Endothelial cell of umbilical vein (primary cell): ENCODE measurements at regions not wholly inside any gene's neighbourhood (a gene's known extent, or its start where the extent isn't known, plus 50 kb on each side); places are given as distances from the start of the nearest gene placed in this dataset.

Experiments
- BruUV-seq: library from RNA; stranded (reverse); fragments of 400-500 nt; replicated peaks from 2 replicates; lab custom pipeline; 2021; lab: Mats Ljungman, UMichigan
- CTCF ChIA-PET: fragments of 300-600, 350-600 bp; sonication (Branson Sonifier 250); formaldehyde crosslinking; loops from one replicate; lab custom pipeline; 2021; ENCODE audit warnings: antibody characterized with exemption, inconsistent platforms; lab: Charles Lee
- POLR2A ChIA-PET: fragments of 300-600, 350-600 bp; sonication (Branson Sonifier 250); formaldehyde crosslinking; loops from one replicate; lab custom pipeline; 2021; ENCODE audit warnings: antibody characterized with exemption, inconsistent platforms; lab: Charles Lee
- DNase-seq: peaks from one replicate; pipeline ENCODE4 v3.0.0-alpha.2; 2011; ENCODE audit warnings: low read depth, low spot score
- FAIRE-seq: peaks from 2 replicates; lab custom pipeline; 2011; peaks lifted over from hg19 to GRCh38; lab: Jason Lieb, UNC
- H2AFZ ChIP-seq: 2 replicates; pipeline ENCODE4 v1.6.0; 2012; ENCODE audit warnings: low read depth, low read length, control low read depth, inconsistent platforms
- H3K27ac ChIP-seq: 2 replicates; pipeline ENCODE4 v1.5.1; 2011; ENCODE audit warnings: low read depth, mild to moderate bottlenecking, control low read depth, low read length, moderate library complexity; ENCODE audit not compliant: insufficient read depth
- H3K27me3 ChIP-seq, 2 experiments: 2 replicates each; pipeline versions ENCODE4 v1.6.0 to v1.6.1; 2011; ENCODE audit warnings: low read length in 2 of 2, mixed read lengths in 1 of 2; ENCODE audit not compliant: control insufficient read depth in 2 of 2, insufficient read depth in 2 of 2
- H3K36me3 ChIP-seq, 2 experiments: 2 replicates in 1 of 2; 3 replicates in 1 of 2; pipeline ENCODE4 v1.5.1; 2011; ENCODE audit warnings: low read length in 2 of 2, mild to moderate bottlenecking in 1 of 2, moderate library complexity in 1 of 2; ENCODE audit not compliant: control insufficient read depth in 2 of 2, insufficient read depth in 2 of 2; ENCODE audit errors: extremely low read depth in 1 of 2
- H3K4me1 ChIP-seq: 3 replicates; pipeline ENCODE4 v1.5.1; 2011; ENCODE audit warnings: mild to moderate bottlenecking, low read length; ENCODE audit not compliant: control insufficient read depth, insufficient read depth; ENCODE audit errors: extremely low read depth
- H3K4me2 ChIP-seq: 2 replicates; pipeline ENCODE4 v1.6.1; 2011; ENCODE audit warnings: low read length, control low read depth, mixed read lengths; ENCODE audit not compliant: insufficient read depth
- H3K4me3 ChIP-seq, 3 experiments: fragments of 200-600 bp in 1 of 3; sonication (generic), shearing (Covaris generic) in 1 of 3; replicated peaks in 1 of 3; 2 replicates each; pipeline ENCODE4 v1.5.1; 2011 to 2016; ENCODE audit warnings: control low read depth in 3 of 3, low read length in 3 of 3, mild to moderate bottlenecking in 2 of 3, inconsistent platforms in 1 of 3, low read depth in 1 of 3, moderate library complexity in 1 of 3; ENCODE audit not compliant: insufficient read depth in 1 of 3
- H3K79me2 ChIP-seq: 2 replicates; pipeline ENCODE4 v1.6.0; 2012; ENCODE audit warnings: low read length, inconsistent platforms; ENCODE audit not compliant: control insufficient read depth, insufficient read depth
- H3K9ac ChIP-seq: replicated peaks from 2 replicates; pipeline ENCODE3; 2011; ENCODE audit warnings: low read length, control low read depth; ENCODE audit not compliant: insufficient read depth; ENCODE audit errors: extremely low read depth
- H3K9me1 ChIP-seq: replicated peaks from 3 replicates; pipeline ENCODE4 v1.6.0; 2011; ENCODE audit warnings: mild to moderate bottlenecking, low read length; ENCODE audit not compliant: control insufficient read depth, insufficient read depth; ENCODE audit errors: extremely low read depth
- H3K9me3 ChIP-seq: replicated peaks from 2 replicates; pipeline ENCODE4 v1.5.1; 2012; ENCODE audit warnings: low read length, inconsistent platforms; ENCODE audit not compliant: control insufficient read depth, insufficient read depth
- H4K20me1 ChIP-seq: replicated peaks from 2 replicates; pipeline ENCODE3; 2011; ENCODE audit warnings: mild to moderate bottlenecking, low read length; ENCODE audit not compliant: control insufficient read depth, insufficient read depth; ENCODE audit errors: extremely low read depth
- EZH2 ChIP-seq: IDR thresholded peaks from 2 replicates; pipeline ENCODE4 v1.6.1; 2012; ENCODE audit warnings: borderline replicate concordance, low read depth, mild to moderate bottlenecking, moderate library complexity, low read length, inconsistent platforms; ENCODE audit not compliant: severe bottlenecking
- FOS ChIP-seq: IDR thresholded peaks from 2 replicates; pipeline ENCODE4 v1.6.1; 2011; ENCODE audit warnings: mild to moderate bottlenecking, low read length, moderate library complexity, borderline replicate concordance; ENCODE audit not compliant: insufficient read depth
- GATA2 ChIP-seq: IDR thresholded peaks from 2 replicates; pipeline ENCODE4 v1.7.0; 2011; ENCODE audit warnings: low read depth, mild to moderate bottlenecking, moderate library complexity, mixed read lengths, low read length; ENCODE audit not compliant: insufficient read length, insufficient read depth
- JUN ChIP-seq: IDR thresholded peaks from 2 replicates; pipeline ENCODE4 v1.6.1; 2011; ENCODE audit warnings: borderline replicate concordance, low read depth; ENCODE audit not compliant: insufficient read length, insufficient read depth
- MYC ChIP-seq: IDR thresholded peaks from one replicate; pipeline ENCODE4 v1.6.1; 2011; ENCODE audit warnings: mild to moderate bottlenecking, low read depth, low read length
- POLR2A ChIP-seq: IDR thresholded peaks from 2 replicates; pipeline ENCODE4 v1.6.1; 2012; ENCODE audit warnings: low read depth, mild to moderate bottlenecking, control low read depth, low read length
- POLR2AphosphoS5 ChIP-seq: IDR thresholded peaks from 2 replicates; pipeline ENCODE4 v1.6.1; 2012; ENCODE audit warnings: low read depth, mild to moderate bottlenecking, control low read depth, low read length, moderate library complexity; ENCODE audit not compliant: insufficient read depth
- dilution Hi-C: fragments of 300-500 bp; cut with MboI; formaldehyde crosslinking; loops from one replicate; pipeline ENCODE4 v1.15.0; 2019; ENCODE audit warnings: low sequenced_read_pairs; ENCODE audit not compliant: extremely low pct_ligation_motif_present
- intact Hi-C: fragments of 100-400 bp; cut with micrococcal nuclease; formaldehyde crosslinking; loops from one replicate; pipeline ENCODE4 v1.10.0; 2022
- TF ChIP-seq, protein P1 (sequence below), 2 donors: IDR thresholded peaks; 1 replicate in 1 of 2; 2 replicates in 1 of 2; pipeline ENCODE4 v1.5.1; 2011; ENCODE audit warnings: low read length in 2 of 2, mild to moderate bottlenecking in 2 of 2, moderate library complexity in 2 of 2, control low read depth in 1 of 2, inconsistent platforms in 1 of 2, low read depth in 1 of 2; ENCODE audit not compliant: insufficient read depth in 1 of 2; ENCODE audit errors: extremely low read depth in 1 of 2
- TF ChIP-seq, protein P2 (sequence below): IDR thresholded peaks from 2 replicates; pipeline ENCODE4 v1.6.1; 2011; ENCODE audit not compliant: insufficient read depth, insufficient read length

DNA sequence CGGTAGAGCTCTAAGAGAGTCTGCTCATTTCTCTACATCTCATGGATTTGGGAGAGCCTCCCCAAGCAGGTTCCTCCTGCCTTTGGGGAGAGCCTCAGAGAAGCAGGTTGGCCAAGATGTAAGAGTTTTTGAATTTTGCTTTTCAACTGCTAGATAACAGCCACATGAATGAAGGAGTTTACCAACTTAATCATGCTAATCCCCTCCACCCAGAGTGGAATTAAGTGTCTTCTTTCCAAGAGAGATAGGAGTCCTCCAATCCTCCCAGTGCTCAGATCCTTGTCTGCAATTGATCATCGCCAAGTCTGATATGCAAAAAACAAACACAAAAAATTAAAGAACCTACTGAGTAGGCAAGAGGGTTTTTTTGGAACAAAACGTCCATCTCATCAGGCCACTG is 99.4 kb upstream of the MAP3K1 start:
- no peaks in the 10 kb centered on the region for H3K4me1 ChIP-seq
- no peak overlapping the region for H3K9ac ChIP-seq
- H3K27me3 ChIP-seq: peaks cover 16 to 20% of the 10 kb centered on the region in 2 experiments
- no peak overlapping the region for H3K4me3 ChIP-seq
- DNase-seq: no peak
- CTCF ChIA-PET: no interaction called here
- no peaks in the 10 kb centered on the region for H3K36me3 ChIP-seq
- intact Hi-C loops (no loop called here), dilution Hi-C loops (no loop called here)
- no peak overlapping the region for H3K4me2 ChIP-seq
- no TSS peak for BruUV-seq
- POLR2A ChIA-PET: no interaction called here
- FAIRE-seq: no peak
- no peak overlapping the region for H3K27ac ChIP-seq
- no peaks in the 10 kb centered on the region for H3K9me1 ChIP-seq
- H4K20me1 ChIP-seq: no peaks in the 10 kb centered on the region
- H3K79me2 ChIP-seq: no peaks in the 10 kb centered on the region
- H2AFZ ChIP-seq: no peak overlapping the region
- no peaks in the 10 kb centered on the region for H3K9me3 ChIP-seq
- TF ChIP-seq FOS: no peak
- TF ChIP-seq, protein P1, sequence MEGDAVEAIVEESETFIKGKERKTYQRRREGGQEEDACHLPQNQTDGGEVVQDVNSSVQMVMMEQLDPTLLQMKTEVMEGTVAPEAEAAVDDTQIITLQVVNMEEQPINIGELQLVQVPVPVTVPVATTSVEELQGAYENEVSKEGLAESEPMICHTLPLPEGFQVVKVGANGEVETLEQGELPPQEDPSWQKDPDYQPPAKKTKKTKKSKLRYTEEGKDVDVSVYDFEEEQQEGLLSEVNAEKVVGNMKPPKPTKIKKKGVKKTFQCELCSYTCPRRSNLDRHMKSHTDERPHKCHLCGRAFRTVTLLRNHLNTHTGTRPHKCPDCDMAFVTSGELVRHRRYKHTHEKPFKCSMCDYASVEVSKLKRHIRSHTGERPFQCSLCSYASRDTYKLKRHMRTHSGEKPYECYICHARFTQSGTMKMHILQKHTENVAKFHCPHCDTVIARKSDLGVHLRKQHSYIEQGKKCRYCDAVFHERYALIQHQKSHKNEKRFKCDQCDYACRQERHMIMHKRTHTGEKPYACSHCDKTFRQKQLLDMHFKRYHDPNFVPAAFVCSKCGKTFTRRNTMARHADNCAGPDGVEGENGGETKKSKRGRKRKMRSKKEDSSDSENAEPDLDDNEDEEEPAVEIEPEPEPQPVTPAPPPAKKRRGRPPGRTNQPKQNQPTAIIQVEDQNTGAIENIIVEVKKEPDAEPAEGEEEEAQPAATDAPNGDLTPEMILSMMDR (IDR thresholded peaks at IDR 0.05; ENCODE audit: extremely low read depth in 1 of 2, insufficient read depth in 1 of 2, low read depth in 1 of 2, low read length in 2 of 2): no peak

DNA sequence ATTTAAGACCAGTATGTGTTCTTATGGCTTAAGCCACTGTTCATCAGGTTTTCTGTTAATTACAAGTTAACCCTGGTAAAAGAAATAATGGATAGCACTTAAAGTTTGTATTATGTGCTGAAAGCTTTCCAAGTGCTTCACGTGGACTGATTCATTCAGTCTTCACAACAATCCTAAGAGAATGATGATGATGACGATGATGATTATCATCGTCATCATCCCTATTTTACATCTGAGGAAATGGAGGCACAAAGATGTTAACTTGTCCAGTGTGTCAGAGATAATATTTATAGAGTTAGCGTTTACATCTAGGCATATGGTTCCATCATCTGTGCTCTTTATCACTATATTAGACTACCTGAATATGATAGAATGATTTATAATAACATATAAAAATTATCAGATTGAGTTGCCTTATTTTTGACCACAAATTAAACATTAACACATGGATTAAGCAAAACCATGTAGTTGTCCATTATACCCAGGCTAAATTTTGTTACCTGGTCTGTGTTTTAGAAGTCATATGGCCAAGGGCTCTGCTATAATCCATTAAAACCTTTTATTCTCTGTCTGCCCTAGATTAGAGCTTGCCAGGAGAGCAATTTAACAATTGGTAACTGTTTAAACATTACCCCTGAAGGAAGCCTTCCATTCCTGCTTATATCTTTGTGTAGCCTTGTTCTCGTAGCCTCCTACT is 102.3 kb upstream of the MAP3K1 start:
- no peak overlapping the region for H3K4me2 ChIP-seq
- intact Hi-C loops (no loop called here), dilution Hi-C loops (no loop called here)
- ChIA-PET CTCF (interaction anchor here (0.7 kb wide), 1 partner anchor 9 kb away, joined by 3 read pairs; no protein-coding TSS in a partner anchor), POLR2A (no interaction called here)
- H3K9me3 ChIP-seq: no peaks in the 10 kb centered on the region
- no peaks in the 10 kb centered on the region for H3K4me1 ChIP-seq
- H3K27me3 ChIP-seq: peaks cover 11 to 14% of the 10 kb centered on the region in 2 experiments
- H4K20me1 ChIP-seq: no peaks in the 10 kb centered on the region
- no peak overlapping the region for H3K27ac ChIP-seq
- BruUV-seq: no TSS peak
- no peak for FAIRE-seq
- H3K36me3 ChIP-seq: no peaks in the 10 kb centered on the region
- DNase-seq: no peak
- TF ChIP-seq FOS: no peak
- TF ChIP-seq POLR2A: no peak
- TF ChIP-seq, protein P2, sequence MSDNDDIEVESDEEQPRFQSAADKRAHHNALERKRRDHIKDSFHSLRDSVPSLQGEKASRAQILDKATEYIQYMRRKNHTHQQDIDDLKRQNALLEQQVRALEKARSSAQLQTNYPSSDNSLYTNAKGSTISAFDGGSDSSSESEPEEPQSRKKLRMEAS: no peak
- no peak for TF ChIP-seq MYC
- TF ChIP-seq JUN: no peak
- TF ChIP-seq POLR2AphosphoS5: no peak
- no peak for TF ChIP-seq EZH2
- no peak for TF ChIP-seq GATA2
- TF ChIP-seq, protein P1 (IDR thresholded peaks at IDR 0.05; ENCODE audit: extremely low read depth in 1 of 2, insufficient read depth in 1 of 2, low read depth in 1 of 2, low read length in 2 of 2): no peak
- no peak overlapping the region for H3K4me3 ChIP-seq
- H2AFZ ChIP-seq: no peak overlapping the region
- H3K9me1 ChIP-seq: no peaks in the 10 kb centered on the region
- no peak overlapping the region for H3K9ac ChIP-seq
- no peaks in the 10 kb centered on the region for H3K79me2 ChIP-seq
